ENCODE measurements at regions not wholly inside any gene's neighbourhood (a gene's known extent, or its start where the extent isn't known, plus 50 kb on each side); places are given as distances from the start of the nearest gene placed in this dataset.

DNA sequence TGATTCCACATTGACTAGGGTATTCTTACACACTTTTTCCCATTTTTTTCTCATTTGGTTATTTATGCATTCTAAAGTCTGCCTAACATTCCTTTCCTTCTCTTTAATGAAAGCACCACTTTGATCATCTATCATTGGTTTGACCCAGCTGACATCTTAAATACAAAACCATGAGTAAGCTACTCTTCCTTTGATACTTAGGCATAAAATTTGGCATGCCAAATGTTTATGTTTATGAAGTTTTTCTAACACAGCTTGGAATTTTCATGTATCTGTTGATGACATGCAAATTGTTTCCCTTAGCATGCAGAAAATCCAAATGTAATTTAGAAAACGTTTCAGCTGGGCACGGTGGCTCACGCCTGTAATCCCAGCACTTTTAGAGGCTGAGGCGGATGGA, 534.9 kb downstream of the QKI start:
- TF ChIP-seq, protein P1, sequence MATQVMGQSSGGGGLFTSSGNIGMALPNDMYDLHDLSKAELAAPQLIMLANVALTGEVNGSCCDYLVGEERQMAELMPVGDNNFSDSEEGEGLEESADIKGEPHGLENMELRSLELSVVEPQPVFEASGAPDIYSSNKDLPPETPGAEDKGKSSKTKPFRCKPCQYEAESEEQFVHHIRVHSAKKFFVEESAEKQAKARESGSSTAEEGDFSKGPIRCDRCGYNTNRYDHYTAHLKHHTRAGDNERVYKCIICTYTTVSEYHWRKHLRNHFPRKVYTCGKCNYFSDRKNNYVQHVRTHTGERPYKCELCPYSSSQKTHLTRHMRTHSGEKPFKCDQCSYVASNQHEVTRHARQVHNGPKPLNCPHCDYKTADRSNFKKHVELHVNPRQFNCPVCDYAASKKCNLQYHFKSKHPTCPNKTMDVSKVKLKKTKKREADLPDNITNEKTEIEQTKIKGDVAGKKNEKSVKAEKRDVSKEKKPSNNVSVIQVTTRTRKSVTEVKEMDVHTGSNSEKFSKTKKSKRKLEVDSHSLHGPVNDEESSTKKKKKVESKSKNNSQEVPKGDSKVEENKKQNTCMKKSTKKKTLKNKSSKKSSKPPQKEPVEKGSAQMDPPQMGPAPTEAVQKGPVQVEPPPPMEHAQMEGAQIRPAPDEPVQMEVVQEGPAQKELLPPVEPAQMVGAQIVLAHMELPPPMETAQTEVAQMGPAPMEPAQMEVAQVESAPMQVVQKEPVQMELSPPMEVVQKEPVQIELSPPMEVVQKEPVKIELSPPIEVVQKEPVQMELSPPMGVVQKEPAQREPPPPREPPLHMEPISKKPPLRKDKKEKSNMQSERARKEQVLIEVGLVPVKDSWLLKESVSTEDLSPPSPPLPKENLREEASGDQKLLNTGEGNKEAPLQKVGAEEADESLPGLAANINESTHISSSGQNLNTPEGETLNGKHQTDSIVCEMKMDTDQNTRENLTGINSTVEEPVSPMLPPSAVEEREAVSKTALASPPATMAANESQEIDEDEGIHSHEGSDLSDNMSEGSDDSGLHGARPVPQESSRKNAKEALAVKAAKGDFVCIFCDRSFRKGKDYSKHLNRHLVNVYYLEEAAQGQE (IDR thresholded peaks at IDR 0.05; ENCODE audit: insufficient read depth in 1 of 2, low read depth in 2 of 2, low read length in 2 of 2): no peak
- TF ChIP-seq SIN3A (IDR thresholded peaks at IDR 0.05; ENCODE audit: borderline replicate concordance, insufficient read depth, low read length) (no peak), POLR2AphosphoS5 (IDR thresholded peaks at IDR 0.05; ENCODE audit: low read depth, low read length) (no peak), TAF1 (IDR thresholded peaks at IDR 0.05; ENCODE audit: borderline replicate concordance, insufficient read depth, low read length) (no peak), FOXP2 (optimal IDR thresholded peaks at IDR 0.05; ENCODE audit: borderline replicate concordance, extremely low read depth, extremely low read length, insufficient read depth) (no peak)
